Tibial nerve (tissue), 4 donors: ENCODE measurements at regions not wholly inside any gene's neighbourhood (a gene's known extent, or its start where the extent isn't known, plus 50 kb on each side); places are given as distances from the start of the nearest gene placed in this dataset.

ENCODE experiments used
- DNase-seq, 2 donors: peaks; one replicate each; pipeline ENCODE4 v3.0.0-alpha.2; 2019; ENCODE audit warnings: low spot score in 2 of 2
- H3K27ac ChIP-seq, 4 donors: fragments of 200-600 bp; sonication (generic) in 3 of 4; one replicate each; pipeline ENCODE4 v1.5.1; 2017 to 2019; ENCODE audit warnings: mild to moderate bottlenecking in 1 of 4
- H3K27me3 ChIP-seq, 2 donors: fragments of 200-600 bp; sonication (generic) in 1 of 2; one replicate each; pipeline versions ENCODE4 v1.5.1 to v1.6.0; 2017 to 2019
- H3K36me3 ChIP-seq, 3 donors: fragments of 200-600 bp; sonication (generic); one replicate each; pipeline ENCODE4 v1.5.1; 2018 to 2019
- H3K4me1 ChIP-seq, 4 donors: fragments of 200-600 bp; sonication (generic) in 3 of 4; one replicate each; pipeline ENCODE4 v1.5.1; 2017 to 2019
- H3K4me3 ChIP-seq, 4 donors: fragments of 200-600 bp; sonication (generic) in 3 of 4; one replicate each; pipeline ENCODE4 v1.5.1; 2017 to 2019; ENCODE audit warnings: mild to moderate bottlenecking in 1 of 4, moderate library complexity in 1 of 4
- H3K9me3 ChIP-seq, 4 donors: fragments of 200-600 bp; sonication (generic) in 3 of 4; one replicate each; pipeline ENCODE4 v1.5.1; 2017 to 2019
- EP300 ChIP-seq, 2 donors: sonication (generic); formaldehyde crosslinking; IDR thresholded peaks; one replicate each; pipeline ENCODE4 v1.6.1; 2017; ENCODE audit warnings: antibody characterized with exemption in 2 of 2, mild to moderate bottlenecking in 1 of 2
- POLR2A ChIP-seq, 2 donors: fragments of 450-650 bp; IDR thresholded peaks; one replicate each; pipeline ENCODE4 v1.6.1; 2017; ENCODE audit warnings: antibody characterized with exemption in 2 of 2, mild to moderate bottlenecking in 2 of 2, moderate library complexity in 2 of 2
- WGBS, 2 donors: methylation state at CpG; one replicate each; pipeline ENCODE4 v1.1.5; 2018; 5-methylcytosine and 5-hydroxymethylcytosine counted together
- TF ChIP-seq, protein P1 (sequence below), 5 experiments: fragments of 200-600 bp in 3 of 5; fragments of 450-650 bp in 2 of 5; sonication (generic) in 3 of 5; IDR thresholded peaks; one replicate each; pipeline ENCODE4 v1.5.1; 2016 to 2019; ENCODE audit warnings: antibody characterized with exemption in 5 of 5, mild to moderate bottlenecking in 3 of 5, moderate library complexity in 2 of 5

DNA sequence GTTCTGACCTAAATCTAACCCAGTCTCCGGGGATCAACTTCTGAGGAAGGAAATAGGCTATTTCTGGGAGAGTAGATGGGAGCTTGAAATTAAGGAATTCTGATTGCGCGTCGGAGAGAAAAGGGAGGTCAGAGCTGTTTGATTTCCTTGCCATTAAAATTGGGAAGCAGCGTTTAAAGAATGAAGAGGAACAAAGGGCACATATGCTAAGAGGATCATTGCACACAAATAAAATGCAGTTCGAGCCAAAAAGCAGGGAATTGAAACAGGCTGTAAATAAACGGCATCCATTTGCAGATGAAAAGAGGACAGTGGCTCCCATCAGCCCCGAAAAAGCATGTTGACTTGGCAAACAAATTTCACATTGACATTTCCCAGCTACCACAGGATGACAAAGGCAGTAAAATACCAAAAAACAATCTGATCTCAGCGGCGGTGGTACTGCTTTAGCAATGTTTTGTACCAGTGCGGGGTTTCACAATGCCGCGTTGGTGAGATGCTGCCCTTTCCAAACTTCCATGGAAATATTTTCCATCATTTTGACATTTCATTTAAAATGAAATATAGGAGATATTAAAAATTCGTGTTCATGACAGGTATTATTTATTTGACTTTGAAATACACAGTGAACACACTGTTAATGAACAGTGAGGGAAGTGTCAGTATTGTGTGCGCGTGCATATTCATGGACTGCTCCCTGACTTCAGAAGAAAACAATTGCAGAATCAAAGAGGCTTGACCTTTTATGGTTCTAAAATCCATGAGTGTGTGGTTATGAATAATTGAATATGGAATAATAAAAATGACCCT lies 108.8 kb downstream of the SQOR start:
- H3K4me1 ChIP-seq, result no peaks in the 10 kb centered on the region
- H3K4me3 ChIP-seq, result no peak overlapping the region
- no peaks in the 10 kb centered on the region for H3K9me3 ChIP-seq
- no peaks in the 10 kb centered on the region for H3K36me3 ChIP-seq
- TF ChIP-seq, protein P1, sequence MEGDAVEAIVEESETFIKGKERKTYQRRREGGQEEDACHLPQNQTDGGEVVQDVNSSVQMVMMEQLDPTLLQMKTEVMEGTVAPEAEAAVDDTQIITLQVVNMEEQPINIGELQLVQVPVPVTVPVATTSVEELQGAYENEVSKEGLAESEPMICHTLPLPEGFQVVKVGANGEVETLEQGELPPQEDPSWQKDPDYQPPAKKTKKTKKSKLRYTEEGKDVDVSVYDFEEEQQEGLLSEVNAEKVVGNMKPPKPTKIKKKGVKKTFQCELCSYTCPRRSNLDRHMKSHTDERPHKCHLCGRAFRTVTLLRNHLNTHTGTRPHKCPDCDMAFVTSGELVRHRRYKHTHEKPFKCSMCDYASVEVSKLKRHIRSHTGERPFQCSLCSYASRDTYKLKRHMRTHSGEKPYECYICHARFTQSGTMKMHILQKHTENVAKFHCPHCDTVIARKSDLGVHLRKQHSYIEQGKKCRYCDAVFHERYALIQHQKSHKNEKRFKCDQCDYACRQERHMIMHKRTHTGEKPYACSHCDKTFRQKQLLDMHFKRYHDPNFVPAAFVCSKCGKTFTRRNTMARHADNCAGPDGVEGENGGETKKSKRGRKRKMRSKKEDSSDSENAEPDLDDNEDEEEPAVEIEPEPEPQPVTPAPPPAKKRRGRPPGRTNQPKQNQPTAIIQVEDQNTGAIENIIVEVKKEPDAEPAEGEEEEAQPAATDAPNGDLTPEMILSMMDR (IDR thresholded peaks at IDR 0.05), result no peak
- TF ChIP-seq EP300 (IDR thresholded peaks at IDR 0.05) (no peak), POLR2A (IDR thresholded peaks at IDR 0.05) (no peak)
- 37 to 46% methylated on average over 16 of the region's 16 CpGs for WGBS, 2 donors
- no peak for DNase-seq
- no peak overlapping the region for H3K27ac ChIP-seq
- no peaks in the 10 kb centered on the region for H3K27me3 ChIP-seq

DNA sequence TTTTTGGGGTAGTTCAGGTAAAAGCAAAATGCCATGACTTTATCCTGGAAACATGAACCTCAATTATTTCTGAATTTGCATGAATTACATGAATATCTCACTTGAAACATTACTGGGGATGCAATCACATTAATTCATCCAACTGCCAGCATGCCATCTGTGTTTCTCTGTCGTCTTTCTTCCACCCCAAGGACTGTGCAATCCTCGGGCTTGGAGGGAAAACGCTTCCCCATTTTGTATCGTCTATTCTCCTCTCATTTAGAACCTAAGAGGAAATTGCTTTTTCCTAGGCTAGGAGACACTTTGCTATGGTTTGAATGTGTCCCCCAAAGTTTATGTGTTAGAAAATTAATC lies 109.4 kb downstream of the SQOR start:
- no peaks in the 10 kb centered on the region for H3K4me1 ChIP-seq
- H3K36me3 ChIP-seq, result no peaks in the 10 kb centered on the region
- no peak for DNase-seq
- no peaks in the 10 kb centered on the region for H3K27me3 ChIP-seq
- no peak overlapping the region for H3K27ac ChIP-seq
- no peak overlapping the region for H3K4me3 ChIP-seq
- H3K9me3 ChIP-seq, result no peaks in the 10 kb centered on the region
- TF ChIP-seq POLR2A (IDR thresholded peaks at IDR 0.05), result no peak
- TF ChIP-seq EP300 (IDR thresholded peaks at IDR 0.05), result no peak
- TF ChIP-seq, protein P1 (IDR thresholded peaks at IDR 0.05), result no peak
- WGBS, 2 donors, result 58 to 75% methylated on average over 4 of the region's 4 CpGs

DNA sequence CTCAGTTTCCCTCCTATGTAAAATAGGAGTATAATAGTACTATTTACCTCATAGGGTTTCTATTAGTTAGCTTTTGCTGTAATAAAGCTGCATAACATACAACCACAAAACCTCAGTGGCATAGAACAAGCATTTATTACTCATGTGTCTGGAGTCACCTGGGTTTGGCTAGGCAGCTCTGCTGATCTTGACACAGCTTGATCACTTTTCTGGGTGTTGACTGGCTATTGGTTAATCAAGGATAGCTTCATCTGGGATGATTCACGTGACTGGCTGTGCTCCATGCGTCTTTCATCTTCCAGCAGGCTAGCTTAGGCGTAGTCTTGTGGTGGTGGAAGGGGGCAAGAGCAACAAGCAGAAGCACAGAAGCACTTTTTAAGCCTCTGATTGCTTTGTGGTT lies 112.6 kb downstream of the SQOR start:
- WGBS, 2 donors, result 64 to 83% methylated on average over 3 of the region's 3 CpGs
- H3K4me3 ChIP-seq, result no peak overlapping the region
- no peak overlapping the region for H3K27ac ChIP-seq
- no peaks in the 10 kb centered on the region for H3K36me3 ChIP-seq
- no peaks in the 10 kb centered on the region for H3K9me3 ChIP-seq
- no peaks in the 10 kb centered on the region for H3K4me1 ChIP-seq
- TF ChIP-seq EP300 (IDR thresholded peaks at IDR 0.05) (no peak), POLR2A (IDR thresholded peaks at IDR 0.05) (no peak)
- TF ChIP-seq, protein P1 (IDR thresholded peaks at IDR 0.05), result no peak
- DNase-seq, result no peak
- no peaks in the 10 kb centered on the region for H3K27me3 ChIP-seq

DNA sequence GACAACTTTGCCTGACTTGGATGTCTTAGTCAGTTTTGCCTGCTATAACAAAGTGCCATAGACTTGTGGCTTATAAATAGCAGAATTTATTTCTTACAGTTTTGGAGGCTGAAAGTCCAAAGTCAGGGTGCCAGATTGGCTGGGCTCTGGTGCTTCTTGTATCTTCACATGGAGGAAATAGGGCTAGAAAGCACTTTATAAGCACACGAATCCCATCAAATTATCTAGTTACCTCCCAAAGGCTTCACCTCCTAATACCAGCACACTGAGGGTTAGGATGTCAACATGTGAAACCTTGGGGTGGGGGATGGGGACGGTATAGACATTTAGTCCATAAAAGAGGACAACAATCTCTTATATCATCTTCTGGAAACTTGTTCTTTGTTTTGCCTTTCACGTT lies 116.8 kb downstream of the SQOR start:
- TF ChIP-seq POLR2A (IDR thresholded peaks at IDR 0.05) (no peak), EP300 (IDR thresholded peaks at IDR 0.05) (no peak)
- TF ChIP-seq, protein P1 (IDR thresholded peaks at IDR 0.05), result no peak
- H3K27me3 ChIP-seq, result no peaks in the 10 kb centered on the region
- 60 to 67% methylated on average over 3 of the region's 3 CpGs for WGBS, 2 donors
- no peaks in the 10 kb centered on the region for H3K4me1 ChIP-seq
- no peaks in the 10 kb centered on the region for H3K9me3 ChIP-seq
- no peak overlapping the region for H3K27ac ChIP-seq
- no peak overlapping the region for H3K4me3 ChIP-seq
- H3K36me3 ChIP-seq, result no peaks in the 10 kb centered on the region
- DNase-seq, result no peak

DNA sequence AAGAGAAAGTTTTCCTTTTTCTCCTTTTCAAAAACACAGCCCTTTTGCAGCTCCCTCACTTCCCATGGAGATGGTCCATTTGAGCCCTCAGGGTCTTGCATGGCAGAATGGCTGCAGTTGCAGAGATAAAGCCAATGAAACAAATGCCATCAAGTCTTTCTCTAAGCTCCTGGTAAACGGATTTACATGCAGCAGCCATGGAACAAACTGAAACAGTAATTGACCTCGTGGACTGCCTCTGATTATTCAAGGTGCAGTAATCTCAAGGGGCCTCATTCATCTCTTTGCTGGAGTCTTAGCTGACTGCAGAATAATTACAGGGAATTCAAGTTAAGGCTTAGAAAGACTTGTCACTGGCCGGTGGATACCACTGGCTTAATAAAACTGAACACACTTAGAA lies 125.1 kb downstream of the SQOR start:
- no peak overlapping the region for H3K27ac ChIP-seq
- no peak for DNase-seq
- 32 to 37% methylated on average over 3 of the region's 3 CpGs for WGBS, 2 donors

More for the DNA sequence above, 125.1 kb downstream of the SQOR start:
- no peaks in the 10 kb centered on the region for H3K36me3 ChIP-seq
- no peaks in the 10 kb centered on the region for H3K4me1 ChIP-seq
- no peaks in the 10 kb centered on the region for H3K9me3 ChIP-seq
- TF ChIP-seq EP300 (IDR thresholded peaks at IDR 0.05) (no peak), POLR2A (IDR thresholded peaks at IDR 0.05) (no peak)
- TF ChIP-seq, protein P1 (IDR thresholded peaks at IDR 0.05), result no peak
- H3K4me3 ChIP-seq, result no peak overlapping the region
- H3K27me3 ChIP-seq, result no peaks in the 10 kb centered on the region
